Heart left ventricle (tissue), 13 donors: ENCODE measurements at regions not wholly inside any gene's neighbourhood (a gene's known extent, or its start where the extent isn't known, plus 50 kb on each side); places are given as distances from the start of the nearest gene placed in this dataset.

Source experiments
- CTCF ChIP-seq, 12 donors: fragments of 200-600 bp; sonication (generic) in 4 of 12; IDR thresholded peaks; one replicate each; pipeline versions ENCODE4 v1.5.0 to v1.8.0; 2018 to 2022; ENCODE audit warnings: antibody characterized with exemption in 12 of 12, mild to moderate bottlenecking in 5 of 12
- POLR2A ChIP-seq, 2 donors: fragments of 450-650 bp; IDR thresholded peaks; one replicate each; pipeline ENCODE4 v1.6.1; 2017; ENCODE audit warnings: antibody characterized with exemption in 2 of 2, mild to moderate bottlenecking in 2 of 2, moderate library complexity in 2 of 2
- donor health status: ischemic (EF 13 %, LVEDD 7.1; RV severe dilation, severe dysfunction).
- donor health status: DM: no; HTN: yes; CAD: no.
- donor health status: DM: no; HTN: no; CAD: no.
- donor health status: ischemic (EF 25% LVEDD 6.9; RV normal size, moderate dysfunction).
- donor health status: ischemic (EF 25% LVEDD 5.7; RV mildly dilated, moderate dysfunction).
- donor health status: ischemic (EF 35%, LVEDD 5.7; RV mildly dilated, moderate dysfunction).
- donor health status: nonischemic (EF 11% LVEDD 7.7; RV severe dilation, severe dysfunction).
- donor health status: DM: yes; HTN: yes; CAD: no.
- donor health status: PGD.
- donor health status: ischemic (EF 29% LVEDD 5.4; RV normal size, mild dysfunction).
- donor health status: nonischemic (EF 23%, LVEDD 6.1; RV moderate dilation, normal function).

GRCh38 chr4:188300385-188300784 is 161.1 kb downstream of the TRIML1 start:
- no peak for TF ChIP-seq POLR2A (IDR thresholded peaks at IDR 0.05)
- TF ChIP-seq CTCF (IDR thresholded peaks at IDR 0.05), result no peak
